ENCODE measurements at regions not wholly inside any gene's neighbourhood (a gene's known extent, or its start where the extent isn't known, plus 50 kb on each side); places are given as distances from the start of the nearest gene placed in this dataset.

DNA sequence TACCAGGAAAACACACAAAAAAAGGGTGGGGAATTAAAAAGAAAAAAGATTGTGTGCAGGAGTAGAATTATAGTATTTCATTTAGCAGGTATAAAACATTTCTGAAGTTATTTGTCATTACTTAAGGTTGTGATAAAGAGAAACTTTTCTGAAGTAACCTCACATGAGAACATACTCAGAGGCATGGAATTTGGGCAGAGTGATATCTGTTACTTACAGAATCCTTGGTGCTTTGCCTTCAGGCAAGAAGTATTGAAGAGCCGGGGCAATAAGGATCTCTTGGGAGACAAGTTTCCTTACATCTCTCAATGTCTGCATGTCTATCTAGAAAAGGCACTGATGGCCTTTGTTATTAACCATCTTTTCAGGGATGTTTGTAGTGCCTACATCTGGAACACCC, 179.7 kb upstream of the ROBO1 start:
- no peak overlapping the region for H3K9ac ChIP-seq (ENCODE audit: low read depth, low read length)
- H3K4me1 ChIP-seq (ENCODE audit: insufficient read depth, low read length): no peaks in the 10 kb centered on the region
- H3K9me3 ChIP-seq (ENCODE audit: control insufficient read depth, insufficient read depth, low read length): no peaks in the 10 kb centered on the region
- no peaks in the 10 kb centered on the region for H3K36me3 ChIP-seq (ENCODE audit: insufficient read depth, low read length)

DNA sequence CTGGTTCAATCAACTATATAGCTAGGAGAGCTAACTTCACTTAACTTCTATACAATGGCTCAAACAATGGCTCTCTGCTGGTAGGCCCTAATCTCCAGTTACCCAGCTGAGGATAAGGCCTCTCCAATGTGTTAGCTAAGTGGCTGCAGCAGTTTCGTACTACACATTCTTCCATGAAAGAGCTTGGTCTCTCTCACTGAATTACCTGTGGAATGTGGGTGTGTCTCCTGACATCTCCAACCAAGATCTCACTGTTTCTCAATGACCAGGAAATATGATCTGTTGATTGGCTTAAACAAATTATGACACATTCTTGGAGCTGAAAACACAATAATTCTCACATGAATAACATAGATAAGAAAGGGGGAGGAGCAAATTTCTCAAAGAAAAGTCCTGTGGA, 169.8 kb upstream of the ROBO1 start:
- Histone ChIP-seq H3K9me3 (ENCODE audit: control insufficient read depth, insufficient read depth, low read length) (no peaks in the 10 kb centered on the region), H3K36me3 (ENCODE audit: insufficient read depth, low read length) (no peaks in the 10 kb centered on the region), H3K9ac (ENCODE audit: low read depth, low read length) (no peak overlapping the region), H3K4me1 (ENCODE audit: insufficient read depth, low read length) (0 out of 2 replicates have a peak, but pooled peaks cover 3% of the 10 kb centered on the region)

DNA sequence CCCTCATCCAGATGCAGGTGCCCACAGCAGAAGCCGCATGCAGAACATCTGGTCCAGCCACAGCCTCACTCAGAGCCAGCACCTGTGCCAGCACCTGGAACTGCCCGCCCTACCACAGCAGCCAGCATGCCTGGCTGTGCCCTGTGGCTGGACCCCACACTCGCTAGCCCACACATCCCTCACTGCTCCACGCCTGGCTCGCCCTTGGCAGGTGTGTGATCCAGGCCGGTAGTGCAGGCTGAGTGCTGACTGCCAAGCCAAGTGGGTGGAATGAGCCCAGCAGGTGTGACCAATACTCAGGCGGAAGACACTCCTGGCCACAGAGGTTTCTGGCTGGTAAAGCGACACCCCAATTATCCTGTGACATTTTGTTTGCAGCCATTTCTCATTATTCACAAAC, 162.4 kb upstream of the ROBO1 start:
- H3K9ac ChIP-seq (ENCODE audit: low read depth, low read length): no peak overlapping the region
- H3K36me3 ChIP-seq (ENCODE audit: insufficient read depth, low read length): no peaks in the 10 kb centered on the region
- H3K4me1 ChIP-seq (ENCODE audit: insufficient read depth, low read length): no peaks in the 10 kb centered on the region
- no peaks in the 10 kb centered on the region for H3K9me3 ChIP-seq (ENCODE audit: control insufficient read depth, insufficient read depth, low read length)

DNA sequence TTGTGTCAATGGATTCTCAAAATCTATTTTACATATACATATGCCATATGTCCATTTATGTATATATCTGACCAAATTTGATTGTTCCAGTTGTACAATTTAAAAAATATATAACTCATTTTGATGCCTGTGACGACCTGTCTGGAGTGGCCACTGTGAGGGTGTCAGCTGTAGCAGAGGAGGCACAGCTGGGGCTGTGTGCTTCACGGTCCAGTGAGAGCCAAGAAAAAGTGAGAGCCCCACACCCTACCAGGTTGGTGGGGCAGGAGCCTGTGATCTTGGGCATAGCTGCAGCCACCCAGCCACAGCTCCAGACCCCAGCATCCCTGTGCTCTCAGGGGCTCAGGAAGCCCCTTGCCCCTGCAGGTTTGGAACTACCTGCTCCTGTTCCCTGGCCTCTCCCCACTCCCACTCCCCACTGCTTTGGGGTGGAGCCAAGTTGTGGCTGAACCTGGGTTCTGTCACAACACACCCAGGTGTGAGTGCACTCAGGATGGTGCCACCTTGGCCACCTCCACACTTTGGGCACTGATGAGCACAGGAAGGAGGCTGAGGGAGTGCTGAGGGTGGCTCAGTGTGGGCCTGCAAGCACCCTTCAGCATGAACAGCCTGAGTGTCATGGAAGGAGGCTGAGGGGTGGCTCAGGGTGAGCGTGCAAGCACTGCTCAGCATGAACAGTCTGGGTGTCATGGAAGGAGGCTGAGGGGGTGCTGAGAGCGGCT, 161.1 kb upstream of the ROBO1 start:
- Histone ChIP-seq H3K4me1 (ENCODE audit: insufficient read depth, low read length) (no peaks in the 10 kb centered on the region), H3K9me3 (ENCODE audit: control insufficient read depth, insufficient read depth, low read length) (no peaks in the 10 kb centered on the region), H3K36me3 (ENCODE audit: insufficient read depth, low read length) (no peaks in the 10 kb centered on the region), H3K9ac (ENCODE audit: low read depth, low read length) (no peak overlapping the region)

DNA sequence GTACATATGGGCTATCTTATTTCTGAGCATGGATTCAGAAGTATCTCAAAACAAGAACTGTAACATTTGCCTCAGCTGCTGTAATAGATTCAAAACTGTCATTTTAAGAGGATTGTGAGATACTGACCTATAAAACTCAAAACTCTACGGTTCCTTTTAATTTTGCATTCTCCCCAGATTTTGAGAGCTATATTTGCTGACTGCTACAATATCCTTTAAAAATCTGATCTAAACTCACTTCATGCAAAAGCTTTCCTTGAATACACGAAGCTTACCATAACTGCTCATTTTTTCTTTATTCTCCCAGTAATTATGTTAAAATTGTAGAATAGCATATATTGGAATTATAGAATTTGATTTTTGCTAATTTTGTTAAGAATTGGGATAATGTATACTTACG, 158.7 kb upstream of the ROBO1 start:
- Histone ChIP-seq H3K36me3 (ENCODE audit: insufficient read depth, low read length) (no peaks in the 10 kb centered on the region), H3K9me3 (ENCODE audit: control insufficient read depth, insufficient read depth, low read length) (no peaks in the 10 kb centered on the region), H3K4me1 (ENCODE audit: insufficient read depth, low read length) (no peaks in the 10 kb centered on the region), H3K9ac (ENCODE audit: low read depth, low read length) (no peak overlapping the region)

DNA sequence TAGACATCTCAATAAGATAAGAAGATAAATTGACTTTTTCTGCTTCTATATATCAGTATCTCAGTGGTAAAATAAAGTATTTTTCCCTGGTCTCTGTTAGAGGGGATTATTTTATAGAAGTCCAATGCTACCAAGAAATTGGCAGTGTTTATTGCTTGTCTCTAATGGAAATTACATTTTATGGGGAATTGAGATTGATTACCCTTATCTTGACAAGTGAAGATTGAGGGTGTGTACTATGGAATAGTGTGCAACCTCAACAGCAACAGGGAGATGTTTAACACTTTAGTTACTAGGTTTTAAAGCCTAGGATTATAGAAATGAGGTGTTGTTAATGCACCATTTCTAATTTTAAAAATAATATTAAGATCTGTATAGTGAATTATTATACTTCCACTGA, 154.8 kb upstream of the ROBO1 start:
- H3K4me1 ChIP-seq (ENCODE audit: insufficient read depth, low read length): no peaks in the 10 kb centered on the region
- no peaks in the 10 kb centered on the region for H3K9me3 ChIP-seq (ENCODE audit: control insufficient read depth, insufficient read depth, low read length)
- H3K36me3 ChIP-seq (ENCODE audit: insufficient read depth, low read length): no peaks in the 10 kb centered on the region
- no peak overlapping the region for H3K9ac ChIP-seq (ENCODE audit: low read depth, low read length)

DNA sequence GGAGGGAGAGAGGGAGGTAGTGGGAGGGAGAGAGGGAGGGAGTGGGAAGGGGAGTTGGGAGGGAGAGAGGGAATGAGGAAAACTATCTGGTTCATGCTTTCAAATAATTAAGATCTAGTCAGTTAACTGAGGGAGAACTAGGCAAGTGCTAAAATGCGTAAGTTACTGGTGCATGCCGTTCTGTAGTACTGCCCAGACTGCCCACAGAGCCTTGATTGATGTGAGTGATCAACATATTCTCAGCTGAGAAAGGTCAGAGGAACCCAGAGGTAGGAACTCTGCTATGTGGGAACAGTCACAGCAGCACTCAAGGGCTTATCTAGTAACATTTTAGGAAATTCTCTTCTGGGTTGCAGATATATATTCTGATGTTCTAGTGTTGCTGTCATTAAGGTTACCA, 149.8 kb upstream of the ROBO1 start:
- H3K9me3 ChIP-seq (ENCODE audit: control insufficient read depth, insufficient read depth, low read length): no peaks in the 10 kb centered on the region

DNA sequence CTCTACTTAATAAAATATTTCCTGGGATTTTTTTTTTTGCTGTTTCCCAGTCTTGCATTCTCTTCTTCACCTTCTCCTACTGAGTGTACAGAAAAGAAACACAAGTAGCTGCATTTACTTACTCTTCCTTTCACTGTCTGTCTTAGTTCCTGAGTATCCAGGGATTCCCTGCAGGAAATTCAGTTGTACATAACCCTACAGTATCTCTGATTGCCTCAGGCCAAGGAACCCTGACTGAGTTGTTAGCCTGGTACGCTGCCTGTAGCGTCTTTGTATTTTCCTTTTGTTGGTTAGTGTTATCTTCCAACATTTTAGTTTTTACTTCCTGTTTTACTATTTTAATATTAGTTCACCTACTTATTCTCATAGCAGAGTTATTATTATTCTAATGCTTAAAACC, 142.5 kb upstream of the ROBO1 start:
- no peak overlapping the region for H3K9ac ChIP-seq (ENCODE audit: low read depth, low read length)
- H3K9me3 ChIP-seq (ENCODE audit: control insufficient read depth, insufficient read depth, low read length): no peaks in the 10 kb centered on the region
- no peaks in the 10 kb centered on the region for H3K36me3 ChIP-seq (ENCODE audit: insufficient read depth, low read length)
- no peaks in the 10 kb centered on the region for H3K4me1 ChIP-seq (ENCODE audit: insufficient read depth, low read length)

More for the DNA sequence above, 149.8 kb upstream of the ROBO1 start:
- no peak overlapping the region for H3K9ac ChIP-seq (ENCODE audit: low read depth, low read length)
- no peaks in the 10 kb centered on the region for H3K36me3 ChIP-seq (ENCODE audit: insufficient read depth, low read length)
- H3K4me1 ChIP-seq (ENCODE audit: insufficient read depth, low read length): no peaks in the 10 kb centered on the region

DNA sequence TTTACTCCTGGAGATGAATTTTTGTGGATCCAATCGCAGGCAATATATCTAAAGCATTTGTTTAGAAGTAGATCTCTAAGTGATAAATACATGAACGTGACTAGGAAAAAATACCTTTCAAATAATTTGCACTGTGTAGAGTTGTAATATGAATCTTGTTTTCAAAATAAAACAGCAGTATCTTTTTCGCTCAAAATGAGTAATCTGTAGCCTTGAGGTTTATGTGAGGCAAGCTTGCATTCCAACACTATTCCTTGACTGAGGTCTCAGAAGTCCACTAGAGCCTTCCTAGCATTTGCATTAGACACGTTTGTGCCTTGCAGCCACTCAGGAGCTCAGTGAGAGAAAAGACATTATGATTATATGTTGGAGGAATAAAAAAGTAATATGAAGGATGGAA, 138.3 kb upstream of the ROBO1 start:
- H3K9ac ChIP-seq (ENCODE audit: low read depth, low read length): no peak overlapping the region
- H3K9me3 ChIP-seq (ENCODE audit: control insufficient read depth, insufficient read depth, low read length): no peaks in the 10 kb centered on the region
- H3K4me1 ChIP-seq (ENCODE audit: insufficient read depth, low read length): no peaks in the 10 kb centered on the region
- no peaks in the 10 kb centered on the region for H3K36me3 ChIP-seq (ENCODE audit: insufficient read depth, low read length)

DNA sequence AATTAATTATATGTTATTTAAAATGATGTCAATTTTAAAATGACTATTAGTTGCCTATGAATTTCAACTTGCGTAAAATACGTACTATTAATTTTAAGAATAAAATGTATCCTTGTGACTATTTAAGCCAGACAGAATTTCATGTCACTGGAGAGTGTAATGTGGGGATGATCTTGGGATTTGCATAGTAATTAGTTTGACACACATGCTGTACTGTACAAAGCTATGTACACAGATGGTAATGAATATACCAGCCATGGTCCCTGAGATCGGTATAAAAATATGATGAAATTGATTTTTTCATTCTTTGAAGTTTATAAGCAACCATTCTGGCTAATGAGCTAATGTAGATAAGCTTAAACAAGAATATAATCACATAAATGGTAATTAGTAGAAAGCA, 134.4 kb upstream of the ROBO1 start:
- no peaks in the 10 kb centered on the region for H3K4me1 ChIP-seq (ENCODE audit: insufficient read depth, low read length)

DNA sequence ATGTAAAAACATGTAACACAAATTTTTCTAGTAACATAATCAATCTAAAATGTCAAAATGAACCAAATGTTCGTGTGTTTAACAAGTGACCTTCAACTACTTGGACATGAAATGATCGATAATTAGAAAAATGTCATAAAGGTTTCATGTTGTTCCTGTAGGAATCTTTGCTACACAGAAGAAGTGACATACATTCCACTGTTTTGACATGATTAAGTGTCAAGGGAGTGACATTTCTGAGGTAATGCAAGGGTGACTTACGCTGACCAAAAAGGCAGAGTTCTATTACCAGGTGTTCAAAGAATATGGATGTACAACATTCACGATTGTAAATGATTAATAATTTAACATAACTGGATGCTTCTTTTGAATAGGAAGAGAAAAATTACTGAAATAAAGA, 131.1 kb upstream of the ROBO1 start:
- H3K9me3 ChIP-seq (ENCODE audit: control insufficient read depth, insufficient read depth, low read length): no peaks in the 10 kb centered on the region
- H3K36me3 ChIP-seq (ENCODE audit: insufficient read depth, low read length): no peaks in the 10 kb centered on the region
- no peak overlapping the region for H3K9ac ChIP-seq (ENCODE audit: low read depth, low read length)
- no peaks in the 10 kb centered on the region for H3K4me1 ChIP-seq (ENCODE audit: insufficient read depth, low read length)

More for the DNA sequence above, 134.4 kb upstream of the ROBO1 start:
- Histone ChIP-seq H3K9me3 (ENCODE audit: control insufficient read depth, insufficient read depth, low read length) (no peaks in the 10 kb centered on the region), H3K36me3 (ENCODE audit: insufficient read depth, low read length) (no peaks in the 10 kb centered on the region), H3K9ac (ENCODE audit: low read depth, low read length) (no peak overlapping the region)

DNA sequence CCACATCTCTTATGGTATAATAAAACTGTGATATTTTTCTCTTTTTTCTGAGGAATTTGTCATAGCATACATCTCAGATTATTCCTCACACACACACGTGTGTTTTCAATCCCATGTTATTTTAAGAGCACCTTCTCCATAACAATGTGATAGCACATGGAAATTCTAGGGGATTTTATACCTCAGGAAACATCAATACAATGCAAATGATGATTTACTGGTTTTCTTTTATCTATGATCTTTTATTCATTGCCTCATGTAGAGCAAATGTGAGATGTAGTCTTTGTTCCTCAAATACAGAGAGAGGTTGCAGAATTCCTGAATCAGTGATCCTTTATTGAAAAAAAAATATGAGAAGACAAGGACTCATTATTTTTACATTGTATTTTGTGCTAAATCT, 128.3 kb upstream of the ROBO1 start:
- Histone ChIP-seq H3K4me1 (ENCODE audit: insufficient read depth, low read length) (no peaks in the 10 kb centered on the region), H3K9me3 (ENCODE audit: control insufficient read depth, insufficient read depth, low read length) (no peaks in the 10 kb centered on the region), H3K9ac (ENCODE audit: low read depth, low read length) (no peak overlapping the region), H3K36me3 (ENCODE audit: insufficient read depth, low read length) (no peaks in the 10 kb centered on the region)

DNA sequence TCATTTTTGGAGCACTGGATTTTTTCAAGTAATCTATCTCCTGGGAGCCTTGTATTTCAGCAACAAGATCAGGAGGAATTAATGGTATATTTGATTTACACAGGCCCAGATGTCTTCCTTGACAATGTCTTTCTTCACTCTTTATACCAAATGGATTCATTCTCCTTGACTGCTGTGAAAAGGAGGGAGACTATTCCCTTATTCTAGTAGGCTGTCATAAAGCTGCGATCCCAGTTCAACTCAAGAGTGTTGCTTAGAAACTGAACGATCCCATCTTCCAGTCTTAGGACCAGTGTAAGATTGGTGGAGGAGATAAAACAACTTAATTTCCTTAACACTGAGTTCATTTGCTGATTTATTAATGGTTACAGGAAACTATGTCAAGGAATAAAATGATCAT, 119.4 kb upstream of the ROBO1 start:
- Histone ChIP-seq H3K9ac (ENCODE audit: low read depth, low read length) (no peak overlapping the region), H3K4me1 (ENCODE audit: insufficient read depth, low read length) (no peaks in the 10 kb centered on the region), H3K9me3 (ENCODE audit: control insufficient read depth, insufficient read depth, low read length) (no peaks in the 10 kb centered on the region), H3K36me3 (ENCODE audit: insufficient read depth, low read length) (no peaks in the 10 kb centered on the region)

DNA sequence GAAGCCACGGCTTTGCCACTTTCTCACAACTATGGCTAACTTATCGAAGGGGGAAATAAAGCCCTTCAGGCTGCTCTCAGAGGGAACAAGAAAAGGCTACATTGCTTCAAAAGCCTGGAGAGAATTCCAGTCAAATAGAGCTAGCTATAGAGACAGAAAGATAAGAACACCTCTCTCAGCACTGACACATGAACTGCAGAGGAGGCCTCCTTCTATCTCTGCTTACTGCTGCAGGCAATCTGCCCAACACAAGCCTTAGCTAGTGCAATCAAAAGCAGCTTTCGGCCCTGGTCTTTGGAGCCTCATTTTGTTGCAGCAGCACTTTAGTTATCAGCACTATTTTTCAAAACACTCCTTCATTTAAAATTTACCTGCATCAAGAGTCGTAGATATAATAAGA, 118.4 kb upstream of the ROBO1 start:
- H3K9ac ChIP-seq (ENCODE audit: low read depth, low read length): no peak overlapping the region
- H3K36me3 ChIP-seq (ENCODE audit: insufficient read depth, low read length): no peaks in the 10 kb centered on the region
- no peaks in the 10 kb centered on the region for H3K4me1 ChIP-seq (ENCODE audit: insufficient read depth, low read length)
- H3K9me3 ChIP-seq (ENCODE audit: control insufficient read depth, insufficient read depth, low read length): no peaks in the 10 kb centered on the region

DNA sequence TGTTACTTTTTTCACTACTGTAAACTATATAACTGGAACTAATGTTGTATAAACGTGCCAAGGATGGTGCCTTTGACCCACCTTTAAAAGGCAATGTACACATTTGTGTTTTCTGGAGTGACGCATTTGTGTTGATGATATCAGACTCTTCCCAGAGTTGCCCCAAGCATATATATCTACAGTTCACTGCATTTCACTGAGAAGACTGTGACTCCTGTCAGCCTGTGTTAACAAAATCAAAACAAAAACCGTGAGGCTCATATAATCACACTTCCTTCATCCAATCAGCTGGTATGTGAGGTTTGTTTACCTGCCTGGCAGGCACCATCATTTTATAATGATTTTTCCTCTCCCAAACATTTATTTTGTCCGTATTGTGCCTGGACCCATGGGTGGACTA, 117.6 kb upstream of the ROBO1 start:
- no peaks in the 10 kb centered on the region for H3K9me3 ChIP-seq (ENCODE audit: control insufficient read depth, insufficient read depth, low read length)
- no peak overlapping the region for H3K9ac ChIP-seq (ENCODE audit: low read depth, low read length)
- H3K36me3 ChIP-seq (ENCODE audit: insufficient read depth, low read length): no peaks in the 10 kb centered on the region
- no peaks in the 10 kb centered on the region for H3K4me1 ChIP-seq (ENCODE audit: insufficient read depth, low read length)

DNA sequence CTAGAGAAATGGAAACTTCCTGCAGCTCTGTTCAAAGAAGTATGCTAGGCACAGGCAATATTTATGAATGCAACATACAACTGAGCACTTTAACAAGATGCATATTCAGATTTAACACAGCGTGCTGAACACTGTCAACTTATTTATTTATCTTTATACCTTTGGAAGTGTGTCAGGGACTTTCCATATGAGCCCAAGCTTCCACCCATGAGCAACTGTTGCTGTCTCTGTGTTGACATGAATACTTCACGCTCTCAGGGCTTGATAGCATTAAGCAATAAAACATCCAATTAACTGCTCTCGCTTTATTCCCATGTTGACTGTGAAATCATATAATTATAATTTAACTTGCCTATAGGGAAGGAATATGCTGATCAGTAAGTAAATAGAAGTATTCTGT, 116.6 kb upstream of the ROBO1 start:
- Histone ChIP-seq H3K36me3 (ENCODE audit: insufficient read depth, low read length) (no peaks in the 10 kb centered on the region), H3K4me1 (ENCODE audit: insufficient read depth, low read length) (no peaks in the 10 kb centered on the region), H3K9me3 (ENCODE audit: control insufficient read depth, insufficient read depth, low read length) (no peaks in the 10 kb centered on the region), H3K9ac (ENCODE audit: low read depth, low read length) (no peak overlapping the region)

Measured in ES-I3 (cell line).